DMS153 treated with DMSO at 0.1 percent for 48 hours (cell line): ENCODE measurements at regions not wholly inside any gene's neighbourhood (a gene's known extent, or its start where the extent isn't known, plus 50 kb on each side); places are given as distances from the start of the nearest gene placed in this dataset.

Source experiments
- DNase-seq: peaks from one replicate; lab custom pipeline; 2025; ENCODE audit not compliant: unreplicated experiment; lab: John Stamatoyannopoulos, UW

DNA sequence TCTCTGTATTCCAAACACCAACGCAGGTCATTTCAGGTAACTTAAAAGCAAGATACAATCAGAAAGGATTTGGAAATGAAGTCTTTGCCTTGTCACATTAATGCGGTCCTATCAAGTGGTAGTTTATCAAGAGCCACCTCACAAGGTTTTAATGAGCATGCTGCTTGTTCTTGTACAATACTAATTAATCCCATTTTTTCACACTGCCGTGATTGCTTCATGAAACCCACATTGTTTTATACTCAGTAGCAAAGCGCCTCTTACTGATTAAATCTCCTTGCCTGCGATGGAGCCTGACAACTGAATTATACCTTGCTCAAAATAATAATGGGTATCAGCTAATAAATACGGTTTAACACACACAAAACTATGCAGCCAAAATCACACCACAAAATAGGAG is 234.1 kb upstream of the TSHZ2 start:
- DNase-seq, result no peak

- no peak for DNase-seq
Observed at GRCh38 chr20:52736507-52736906, 235.7 kb upstream of the TSHZ2 start.

GRCh38 chr20:52731093-52731492 is 241.1 kb upstream of the TSHZ2 start:
- DNase-seq, result no peak

DNA sequence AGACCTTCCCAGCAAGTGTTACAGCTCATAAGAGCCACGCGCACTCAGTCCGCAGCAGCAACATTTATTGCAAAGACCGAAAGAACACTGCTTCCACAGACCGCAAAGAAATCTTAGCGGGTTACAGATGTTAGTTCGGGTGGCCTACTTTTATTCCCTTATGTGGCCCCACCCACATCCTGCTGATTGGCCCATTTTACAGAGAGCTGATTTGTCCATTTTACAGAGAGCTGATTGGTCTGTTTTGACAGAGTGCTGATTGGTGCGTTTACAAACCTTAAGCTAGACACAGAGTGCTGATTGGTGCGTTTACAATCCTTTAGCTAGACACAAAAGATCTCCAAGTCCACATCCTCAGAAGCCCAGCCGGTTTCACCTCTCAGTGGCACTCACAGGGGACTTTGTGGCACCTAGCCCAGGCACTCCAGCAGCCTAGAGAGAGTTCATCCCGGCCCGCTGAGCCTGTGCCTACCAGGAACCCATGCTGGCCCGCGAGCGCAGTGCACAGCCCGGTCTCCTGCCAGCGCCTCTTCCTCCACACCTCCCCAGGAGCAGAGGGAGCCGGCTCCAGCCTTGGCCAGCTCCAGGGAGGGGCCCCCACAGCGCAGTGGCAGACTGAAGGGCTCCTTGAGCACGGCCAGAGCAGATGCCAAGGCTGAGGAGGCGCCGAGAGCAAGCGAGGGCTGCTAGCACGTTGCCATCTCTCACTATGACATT is 244.3 kb upstream of the TSHZ2 start:
- no peak for DNase-seq

DNA sequence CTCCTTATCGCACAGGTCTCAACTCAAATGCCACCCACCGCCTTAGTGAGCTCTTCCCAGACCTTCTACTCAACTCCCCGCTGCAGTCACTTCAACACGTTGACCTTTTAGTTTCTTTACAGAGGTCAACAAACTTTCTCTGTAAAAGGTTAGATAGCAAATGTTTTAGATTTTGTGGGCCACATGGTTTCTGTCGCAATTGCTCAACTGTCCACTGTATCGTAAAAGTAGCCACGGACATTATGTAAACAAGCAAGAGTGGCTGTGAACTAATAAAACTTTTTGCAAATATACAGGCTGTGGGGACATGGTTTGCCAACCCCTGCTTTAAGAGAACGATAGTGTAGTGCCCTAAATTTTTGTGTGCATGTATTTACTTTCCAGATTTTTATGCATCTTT is 247.6 kb upstream of the TSHZ2 start:
- no peak for DNase-seq

GRCh38 chr20:52722926-52723688 is 249.1 kb upstream of the TSHZ2 start:
- DNase-seq, result no peak

DNA sequence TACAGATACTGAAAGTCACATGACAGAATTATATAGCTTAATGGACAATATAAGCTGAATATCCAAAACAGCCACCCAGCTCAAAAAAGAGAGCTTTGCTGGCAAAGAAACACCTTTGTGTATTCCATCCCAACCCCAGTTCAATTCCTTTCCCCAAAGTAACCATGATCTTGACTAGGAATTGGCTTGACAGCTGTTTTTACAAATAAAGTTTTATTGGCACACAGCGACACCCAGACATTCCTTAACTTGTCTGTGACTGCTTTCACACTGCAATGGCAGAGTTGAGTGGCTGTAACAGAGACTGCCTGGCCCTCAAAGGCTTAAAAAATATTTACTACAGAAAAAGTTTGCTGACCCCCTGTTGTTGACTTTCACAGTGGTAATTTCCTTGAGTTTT is 264.0 kb upstream of the TSHZ2 start:
- no peak for DNase-seq

GRCh38 chr20:52704553-52704952 is 267.6 kb upstream of the TSHZ2 start:
- no peak for DNase-seq

DNA sequence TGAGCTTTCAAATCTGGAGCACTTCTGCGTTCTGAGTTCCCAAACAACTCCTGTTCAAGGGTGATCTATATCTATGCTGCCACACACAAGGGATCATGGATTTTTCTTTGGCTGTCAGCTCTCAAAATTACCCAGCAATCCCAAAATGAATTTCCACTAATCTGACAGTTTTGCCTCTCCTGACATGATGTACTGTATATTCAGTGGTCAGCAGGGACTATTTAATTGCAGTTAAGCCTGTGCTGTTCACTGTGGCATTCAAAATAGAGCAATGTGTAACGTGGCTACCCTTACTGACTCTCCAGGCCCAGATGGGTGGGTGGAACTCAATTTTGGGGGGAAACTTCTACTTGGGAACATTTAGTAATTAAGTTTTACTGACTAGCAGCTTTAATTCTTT is 283.8 kb upstream of the TSHZ2 start:
- DNase-seq, result no peak

DNA sequence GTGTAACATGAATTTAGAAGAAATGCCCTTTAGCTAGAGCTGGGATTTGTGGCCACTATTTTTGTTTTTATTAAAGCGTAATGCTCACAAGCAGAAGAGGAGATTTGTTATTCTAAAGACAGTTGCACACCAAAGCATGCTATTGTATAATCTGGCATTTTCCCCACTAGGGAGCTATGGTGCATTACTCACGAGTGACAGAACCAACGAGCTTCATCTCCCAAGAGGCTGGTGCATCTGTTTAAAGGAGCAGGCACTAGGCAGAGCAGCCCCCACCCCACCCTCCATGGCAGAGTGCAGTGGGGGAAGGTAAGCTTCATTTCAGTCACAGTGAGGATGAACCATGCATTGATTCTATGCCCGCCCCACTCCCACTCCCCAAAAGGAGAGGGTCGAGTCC is 287.3 kb upstream of the TSHZ2 start:
- DNase-seq, result no peak

- DNase-seq, result no peak
Observed at GRCh38 chr20:52684176-52684575, 288.0 kb upstream of the TSHZ2 start.

DNA sequence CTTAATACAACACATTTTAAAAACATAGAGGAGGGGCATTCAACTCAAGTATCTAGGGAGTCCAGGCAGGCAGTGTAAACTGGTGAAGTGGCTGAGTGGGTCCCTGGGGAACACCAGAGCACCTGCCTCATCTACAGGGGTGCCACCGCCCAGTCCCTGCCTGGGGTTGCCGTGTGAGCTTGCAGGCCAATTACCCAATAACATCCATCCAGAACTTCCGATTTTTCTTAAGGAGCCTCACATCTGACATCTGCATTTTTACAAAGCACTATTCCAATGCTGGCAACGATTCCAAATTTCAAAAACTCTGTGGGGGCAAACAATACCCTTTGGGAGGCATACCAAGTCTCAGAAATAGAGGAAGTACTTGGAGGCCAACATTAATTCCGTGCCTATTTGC is 288.4 kb upstream of the TSHZ2 start:
- DNase-seq, result peak; percentile 67

- DNase-seq, result peak; percentile 62
Observed at GRCh38 chr20:52682237-52682636, 289.9 kb upstream of the TSHZ2 start.

GRCh38 chr20:52681288-52681687 is 290.9 kb upstream of the TSHZ2 start:
- DNase-seq, result no peak

GRCh38 chr20:52677216-52677615 is 294.9 kb upstream of the TSHZ2 start:
- DNase-seq, result no peak

DNA sequence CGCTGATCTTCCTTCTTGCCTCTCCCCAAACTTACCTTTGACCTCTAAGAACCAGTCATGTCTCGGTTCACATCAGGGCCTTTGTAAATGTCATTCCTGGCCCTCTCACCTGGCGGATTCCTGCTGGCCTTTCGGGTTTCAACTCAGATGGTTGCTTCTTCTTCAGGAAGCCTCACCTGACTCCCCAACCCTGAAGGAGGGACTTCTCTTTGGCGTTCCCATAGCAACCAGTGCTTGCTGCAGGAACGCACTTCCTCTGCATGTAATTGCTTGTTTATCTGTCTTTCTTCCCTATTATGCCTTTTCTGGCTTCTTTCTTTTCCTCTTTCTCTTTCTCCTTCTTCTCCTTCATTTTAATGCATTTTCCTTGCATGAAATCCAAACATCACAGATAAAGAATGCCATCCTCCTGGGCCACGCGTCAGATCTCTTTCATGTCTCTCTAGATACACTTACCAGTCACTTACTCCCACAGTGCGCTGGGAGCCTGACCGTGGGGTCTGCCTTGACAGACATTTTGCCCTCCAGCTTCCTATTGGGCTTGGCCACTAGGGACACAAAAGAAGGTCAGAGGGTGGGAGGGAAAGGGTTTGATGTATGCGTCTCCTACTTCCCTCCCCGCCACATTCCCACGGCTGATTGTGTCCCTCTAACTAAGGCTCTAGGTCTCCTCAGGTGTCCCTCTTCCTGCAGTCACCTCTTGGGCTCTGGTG is 295.7 kb upstream of the TSHZ2 start:
- DNase-seq, result no peak

DNA sequence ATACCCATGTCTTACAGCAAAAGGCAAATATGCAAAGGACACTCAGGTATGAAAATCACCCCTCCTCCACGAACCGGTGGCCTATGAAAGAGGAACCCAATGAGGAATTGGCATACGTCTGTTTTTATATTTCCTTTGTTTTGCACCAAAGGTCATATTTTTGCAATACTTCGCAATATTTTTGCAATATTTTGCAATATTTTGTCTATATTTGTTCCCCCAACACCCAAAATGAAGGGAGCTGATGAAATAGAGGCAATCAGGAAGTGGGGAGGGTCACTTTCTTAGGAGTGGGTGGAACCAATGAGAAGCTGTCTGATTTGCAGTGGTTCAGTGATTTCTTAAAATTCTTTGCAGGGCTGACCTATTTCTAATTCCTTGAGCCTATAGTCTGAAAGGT is 296.8 kb upstream of the TSHZ2 start:
- no peak for DNase-seq

DNA sequence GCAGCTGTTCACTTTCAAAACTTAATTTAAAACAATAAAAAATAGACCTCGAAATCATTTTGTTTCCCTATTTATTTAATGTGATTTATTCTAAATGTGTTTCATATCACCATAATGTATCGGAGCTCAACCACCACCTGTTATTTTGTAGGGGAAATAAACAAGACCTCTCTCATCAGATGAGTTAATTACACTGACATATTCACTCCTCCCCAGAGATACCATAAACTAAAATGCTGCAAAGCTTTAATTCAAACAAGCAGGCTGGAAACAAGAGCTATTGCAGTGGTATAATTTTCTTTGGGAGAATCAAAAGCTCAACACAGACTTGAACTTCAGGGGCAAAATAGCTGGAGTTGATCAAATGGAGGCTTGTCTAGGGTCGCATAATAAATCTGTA is 303.5 kb upstream of the TSHZ2 start:
- DNase-seq, result no peak

DNA sequence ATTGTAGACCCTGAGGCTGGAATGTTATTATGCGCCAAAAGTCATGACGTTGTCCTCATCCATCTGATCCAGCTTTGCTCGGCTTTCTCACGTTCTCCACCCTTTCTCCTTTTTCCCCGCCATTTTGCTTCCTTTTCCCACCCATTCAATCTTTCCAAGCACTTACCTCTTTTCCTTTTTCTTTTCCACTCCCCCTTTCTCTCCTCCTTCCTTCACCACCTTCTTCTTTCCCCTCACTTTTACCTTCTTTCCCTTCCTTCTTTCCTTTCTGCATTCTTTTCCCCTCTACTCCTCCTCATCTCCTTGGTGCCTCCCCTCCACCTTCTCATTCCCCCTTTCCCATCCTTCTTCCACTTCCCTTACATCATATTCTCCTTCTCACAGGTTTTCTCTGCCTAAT is 304.8 kb upstream of the TSHZ2 start:
- no peak for DNase-seq

DNA sequence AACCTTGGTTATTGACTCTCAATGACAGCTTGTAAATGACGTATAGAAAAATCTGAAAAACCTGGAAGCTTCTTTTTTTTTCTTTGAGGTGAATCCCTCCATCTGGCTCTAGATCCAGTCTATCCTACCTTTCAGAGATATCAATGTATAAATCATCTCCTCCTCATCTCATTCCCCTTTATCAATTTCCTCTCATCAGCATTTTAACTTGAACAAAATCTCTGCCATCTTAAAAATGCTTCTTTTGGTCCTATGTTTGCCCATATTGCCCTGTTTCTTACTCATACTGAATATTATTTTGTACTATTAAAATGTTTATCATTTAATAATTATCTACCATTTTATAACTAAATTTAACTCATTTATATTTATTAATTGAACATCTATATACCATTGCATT is 306.7 kb upstream of the TSHZ2 start:
- DNase-seq, result no peak

- DNase-seq, result no peak
Observed at GRCh38 chr20:52655395-52655794, 316.8 kb upstream of the TSHZ2 start.

- no peak for DNase-seq
Observed at GRCh38 chr20:52654567-52654966, 317.6 kb upstream of the TSHZ2 start.
